ENCODE measurements at regions not wholly inside any gene's neighbourhood (a gene's known extent, or its start where the extent isn't known, plus 50 kb on each side); places are given as distances from the start of the nearest gene placed in this dataset.

DNA sequence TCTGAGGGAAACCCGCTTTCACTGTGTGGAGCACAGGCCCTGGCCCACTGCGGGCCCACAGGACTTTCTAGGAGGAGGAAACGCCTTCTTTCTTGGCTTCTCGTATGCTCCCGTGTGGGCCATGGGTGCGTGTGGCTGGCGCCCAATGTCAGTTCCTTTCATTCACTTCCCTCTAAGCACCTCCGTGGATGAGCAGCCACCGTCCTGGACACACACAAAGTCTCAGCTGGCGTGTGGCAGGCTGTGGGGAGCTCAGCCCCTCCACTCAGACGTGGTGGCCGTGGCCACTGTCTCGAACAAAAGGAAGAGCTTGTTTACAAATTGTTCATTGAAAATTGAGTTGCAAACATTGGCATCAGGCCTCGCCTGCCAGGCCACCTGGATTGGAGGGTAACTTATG, 240.0 kb upstream of the SGCG start:
- TF ChIP-seq, protein P1, sequence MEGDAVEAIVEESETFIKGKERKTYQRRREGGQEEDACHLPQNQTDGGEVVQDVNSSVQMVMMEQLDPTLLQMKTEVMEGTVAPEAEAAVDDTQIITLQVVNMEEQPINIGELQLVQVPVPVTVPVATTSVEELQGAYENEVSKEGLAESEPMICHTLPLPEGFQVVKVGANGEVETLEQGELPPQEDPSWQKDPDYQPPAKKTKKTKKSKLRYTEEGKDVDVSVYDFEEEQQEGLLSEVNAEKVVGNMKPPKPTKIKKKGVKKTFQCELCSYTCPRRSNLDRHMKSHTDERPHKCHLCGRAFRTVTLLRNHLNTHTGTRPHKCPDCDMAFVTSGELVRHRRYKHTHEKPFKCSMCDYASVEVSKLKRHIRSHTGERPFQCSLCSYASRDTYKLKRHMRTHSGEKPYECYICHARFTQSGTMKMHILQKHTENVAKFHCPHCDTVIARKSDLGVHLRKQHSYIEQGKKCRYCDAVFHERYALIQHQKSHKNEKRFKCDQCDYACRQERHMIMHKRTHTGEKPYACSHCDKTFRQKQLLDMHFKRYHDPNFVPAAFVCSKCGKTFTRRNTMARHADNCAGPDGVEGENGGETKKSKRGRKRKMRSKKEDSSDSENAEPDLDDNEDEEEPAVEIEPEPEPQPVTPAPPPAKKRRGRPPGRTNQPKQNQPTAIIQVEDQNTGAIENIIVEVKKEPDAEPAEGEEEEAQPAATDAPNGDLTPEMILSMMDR (conservative IDR thresholded peaks at IDR 0.05 in 1 of 2, IDR thresholded peaks at IDR 0.05 in 1 of 2; ENCODE audit: extremely low read depth in 1 of 2, insufficient read depth in 1 of 2, low read depth in 1 of 2, low read length in 2 of 2): no peak
- TF ChIP-seq EZH2 (IDR thresholded peaks at IDR 0.05; ENCODE audit: borderline replicate concordance, low read length): no peak

Data from mammary epithelial cell (primary cell).